ENCODE measurements at regions not wholly inside any gene's neighbourhood (a gene's known extent, or its start where the extent isn't known, plus 50 kb on each side); places are given as distances from the start of the nearest gene placed in this dataset.
A peak's percentile ranks its signal among the peaks of the same experiment; 100 is the strongest.
"Not testable (repeated sequence)": the region's sequence is repeated elsewhere in the genome, so short reads cannot be mapped to it uniquely, and the experiment has no call there.

GRCh38 chr5:158236511-158237335 lies 377.8 kb upstream of the CLINT1 start:
- Histone ChIP-seq H3K9me3 (ENCODE audit: control insufficient read depth, insufficient read depth, low read length) (no peaks in the 10 kb centered on the region), H3K4me1 (ENCODE audit: control insufficient read depth, insufficient read depth, low read length) (no peaks in the 10 kb centered on the region), H3K4me3 (ENCODE audit: low read depth, low read length) (no peak overlapping the region), H3K27ac (ENCODE audit: low read depth, low read length) (no peak overlapping the region), H3K36me3 (ENCODE audit: control insufficient read depth, insufficient read depth, low read length) (no peaks in the 10 kb centered on the region), H3K27me3 (ENCODE audit: control insufficient read depth, insufficient read depth, low read length) (no peaks in the 10 kb centered on the region)
- WGBS (ENCODE audit: insufficient coverage) = 71% methylated on average over 3 of the region's 3 CpGs
- no peak for DNase-seq (ENCODE audit: low read depth in 4 of 6, low spot score in 6 of 6)

- WGBS (ENCODE audit: insufficient coverage) = 100% methylated on average over 3 of the region's 4 CpGs
- Histone ChIP-seq H3K27me3 (ENCODE audit: control insufficient read depth, insufficient read depth, low read length) (no peaks in the 10 kb centered on the region), H3K27ac (ENCODE audit: low read depth, low read length) (no peak overlapping the region), H3K4me1 (ENCODE audit: control insufficient read depth, insufficient read depth, low read length) (no peaks in the 10 kb centered on the region), H3K9me3 (ENCODE audit: control insufficient read depth, insufficient read depth, low read length) (no peaks in the 10 kb centered on the region), H3K36me3 (ENCODE audit: control insufficient read depth, insufficient read depth, low read length) (no peaks in the 10 kb centered on the region), H3K4me3 (ENCODE audit: low read depth, low read length) (no peak overlapping the region)
- no peak for DNase-seq (ENCODE audit: low read depth in 4 of 6, low spot score in 6 of 6)
Measured at GRCh38 chr5:158235159-158235547, 376.2 kb upstream of the CLINT1 start.

- DNase-seq (ENCODE audit: low read depth in 4 of 6, low spot score in 6 of 6) = peak in 1 of 6 donors; percentile 21
- Histone ChIP-seq H3K9me3 (ENCODE audit: control insufficient read depth, insufficient read depth, low read length) (no peaks in the 10 kb centered on the region), H3K27ac (ENCODE audit: low read depth, low read length) (no peak overlapping the region), H3K36me3 (ENCODE audit: control insufficient read depth, insufficient read depth, low read length) (no peaks in the 10 kb centered on the region), H3K27me3 (ENCODE audit: control insufficient read depth, insufficient read depth, low read length) (no peaks in the 10 kb centered on the region), H3K4me3 (ENCODE audit: low read depth, low read length) (no peak overlapping the region), H3K4me1 (ENCODE audit: control insufficient read depth, insufficient read depth, low read length) (no peaks in the 10 kb centered on the region)
- WGBS (ENCODE audit: insufficient coverage) = 35% methylated on average over 6 of the region's 11 CpGs
Measured at GRCh38 chr5:158234323-158235158, 375.6 kb upstream of the CLINT1 start.

- no peak overlapping the region for H3K27ac ChIP-seq (ENCODE audit: low read depth, low read length)
- H3K27me3 ChIP-seq (ENCODE audit: control insufficient read depth, insufficient read depth, low read length) = no peaks in the 10 kb centered on the region
- no peak for DNase-seq (ENCODE audit: low read depth in 4 of 6, low spot score in 6 of 6)
- H3K36me3 ChIP-seq (ENCODE audit: control insufficient read depth, insufficient read depth, low read length) = no peaks in the 10 kb centered on the region
- H3K4me1 ChIP-seq (ENCODE audit: control insufficient read depth, insufficient read depth, low read length) = no peaks in the 10 kb centered on the region
- WGBS (ENCODE audit: insufficient coverage) = 100% methylated on average over 1 of the region's 2 CpGs
- H3K4me3 ChIP-seq (ENCODE audit: low read depth, low read length) = no peak overlapping the region
- H3K9me3 ChIP-seq (ENCODE audit: control insufficient read depth, insufficient read depth, low read length) = no peaks in the 10 kb centered on the region
Measured at GRCh38 chr5:158233735-158234322, 374.9 kb upstream of the CLINT1 start.

GRCh38 chr5:158227314-158227713 lies 368.4 kb upstream of the CLINT1 start:
- not testable (repeated sequence) for H3K4me1 ChIP-seq (ENCODE audit: control insufficient read depth, insufficient read depth, low read length); DNase-seq (ENCODE audit: low read depth in 4 of 6, low spot score in 6 of 6); H3K9me3 ChIP-seq (ENCODE audit: control insufficient read depth, insufficient read depth, low read length); H3K27ac ChIP-seq (ENCODE audit: low read depth, low read length); H3K27me3 ChIP-seq (ENCODE audit: control insufficient read depth, insufficient read depth, low read length); H3K4me3 ChIP-seq (ENCODE audit: low read depth, low read length); H3K36me3 ChIP-seq (ENCODE audit: control insufficient read depth, insufficient read depth, low read length)
- 80% methylated on average over 1 of the region's 5 CpGs for WGBS (ENCODE audit: insufficient coverage)

GRCh38 chr5:158226496-158226895 lies 367.6 kb upstream of the CLINT1 start:
- no peak overlapping the region for H3K27ac ChIP-seq (ENCODE audit: low read depth, low read length)
- H3K4me3 ChIP-seq (ENCODE audit: low read depth, low read length) = no peak overlapping the region
- H3K4me1 ChIP-seq (ENCODE audit: control insufficient read depth, insufficient read depth, low read length) = no peaks in the 10 kb centered on the region
- H3K9me3 ChIP-seq (ENCODE audit: control insufficient read depth, insufficient read depth, low read length) = no peaks in the 10 kb centered on the region
- no peaks in the 10 kb centered on the region for H3K27me3 ChIP-seq (ENCODE audit: control insufficient read depth, insufficient read depth, low read length)
- H3K36me3 ChIP-seq (ENCODE audit: control insufficient read depth, insufficient read depth, low read length) = no peaks in the 10 kb centered on the region
- peak in 2 of 6 donors; percentile 43 to 91 for DNase-seq (ENCODE audit: low read depth in 4 of 6, low spot score in 6 of 6)
- 83% methylated on average over 2 of the region's 5 CpGs for WGBS (ENCODE audit: insufficient coverage)

GRCh38 chr5:158224253-158224652 lies 365.3 kb upstream of the CLINT1 start:
- no peaks in the 10 kb centered on the region for H3K36me3 ChIP-seq (ENCODE audit: control insufficient read depth, insufficient read depth, low read length)
- H3K4me3 ChIP-seq (ENCODE audit: low read depth, low read length) = no peak overlapping the region
- 100% methylated on average over 1 of the region's 2 CpGs for WGBS (ENCODE audit: insufficient coverage)
- no peaks in the 10 kb centered on the region for H3K4me1 ChIP-seq (ENCODE audit: control insufficient read depth, insufficient read depth, low read length)
- H3K9me3 ChIP-seq (ENCODE audit: control insufficient read depth, insufficient read depth, low read length) = no peaks in the 10 kb centered on the region
- no peaks in the 10 kb centered on the region for H3K27me3 ChIP-seq (ENCODE audit: control insufficient read depth, insufficient read depth, low read length)
- H3K27ac ChIP-seq (ENCODE audit: low read depth, low read length) = no peak overlapping the region
- DNase-seq (ENCODE audit: low read depth in 4 of 6, low spot score in 6 of 6) = no peak

GRCh38 chr5:158223054-158223600 lies 364.2 kb upstream of the CLINT1 start:
- no peaks in the 10 kb centered on the region for H3K36me3 ChIP-seq (ENCODE audit: control insufficient read depth, insufficient read depth, low read length)
- H3K27me3 ChIP-seq (ENCODE audit: control insufficient read depth, insufficient read depth, low read length) = no peaks in the 10 kb centered on the region
- DNase-seq (ENCODE audit: low read depth in 4 of 6, low spot score in 6 of 6) = no peak
- no peaks in the 10 kb centered on the region for H3K4me1 ChIP-seq (ENCODE audit: control insufficient read depth, insufficient read depth, low read length)
- H3K27ac ChIP-seq (ENCODE audit: low read depth, low read length) = no peak overlapping the region
- 71% methylated on average over 5 of the region's 7 CpGs for WGBS (ENCODE audit: insufficient coverage)
- no peaks in the 10 kb centered on the region for H3K9me3 ChIP-seq (ENCODE audit: control insufficient read depth, insufficient read depth, low read length)
- no peak overlapping the region for H3K4me3 ChIP-seq (ENCODE audit: low read depth, low read length)

GRCh38 chr5:158212917-158213316 lies 354.0 kb upstream of the CLINT1 start:
- no peaks in the 10 kb centered on the region for H3K9me3 ChIP-seq (ENCODE audit: control insufficient read depth, insufficient read depth, low read length)
- H3K36me3 ChIP-seq (ENCODE audit: control insufficient read depth, insufficient read depth, low read length) = no peaks in the 10 kb centered on the region
- peak in 1 of 6 donors; percentile 32 for DNase-seq (ENCODE audit: low read depth in 4 of 6, low spot score in 6 of 6)
- no peaks in the 10 kb centered on the region for H3K27me3 ChIP-seq (ENCODE audit: control insufficient read depth, insufficient read depth, low read length)
- H3K4me3 ChIP-seq (ENCODE audit: low read depth, low read length) = no peak overlapping the region
- no CpG with 5 or more reads among the region's 3 CpGs for WGBS (ENCODE audit: insufficient coverage)
- no peaks in the 10 kb centered on the region for H3K4me1 ChIP-seq (ENCODE audit: control insufficient read depth, insufficient read depth, low read length)
- H3K27ac ChIP-seq (ENCODE audit: low read depth, low read length) = no peak overlapping the region

Data from spinal cord (tissue), 9 donors.